K562 (cell line): ENCODE measurements at regions not wholly inside any gene's neighbourhood (a gene's known extent, or its start where the extent isn't known, plus 50 kb on each side); places are given as distances from the start of the nearest gene placed in this dataset.

Experiments
- ATF7 ChIP-seq: fragments of 450-650 bp; IDR thresholded peaks from 2 replicates; pipeline ENCODE4 v1.7.1; 2014; ENCODE audit warnings: mild to moderate bottlenecking, moderate library complexity
- BCL6 ChIP-seq: fragments of 250-450 bp; sonication (Bioruptor Pico); IDR thresholded peaks from 2 replicates; pipeline ENCODE4 v1.4.0; 2020
- EP400 ChIP-seq: fragments of 450-650 bp; IDR thresholded peaks from 2 replicates; pipeline ENCODE4 v1.6.1; 2017; ENCODE audit warnings: antibody characterized with exemption, mild to moderate bottlenecking, moderate library complexity
- GATAD2A ChIP-seq: fragments of 450-650 bp; IDR thresholded peaks from 2 replicates; pipeline ENCODE4 v1.6.1; 2017
- OTX1 ChIP-seq: fragments of 450-650 bp; formaldehyde crosslinking; IDR thresholded peaks from 2 replicates; pipeline ENCODE4 v1.4.0; 2022; ENCODE audit warnings: mild to moderate bottlenecking
- PHF20 ChIP-seq: fragments of 450-650 bp; IDR thresholded peaks from 2 replicates; pipeline ENCODE4 v1.6.1; 2018; ENCODE audit not compliant: partially characterized antibody
- PHF8 ChIP-seq: fragments of 200-600 bp; sonication (generic); IDR thresholded peaks from 2 replicates; pipeline ENCODE4 v1.6.1; 2012; ENCODE audit warnings: mixed run types, mild to moderate bottlenecking, inconsistent platforms, low read length, moderate library complexity, borderline replicate concordance
- SIRT6 ChIP-seq: IDR thresholded peaks from one replicate; pipeline ENCODE4 v1.6.1; 2012; ENCODE audit warnings: low read depth, mild to moderate bottlenecking, control low read depth, inconsistent platforms, low read length, moderate library complexity
- ZFX ChIP-seq: sonication (generic); formaldehyde crosslinking; IDR thresholded peaks from 2 replicates; pipeline ENCODE4 v1.8.0; 2022; ENCODE audit warnings: mild to moderate bottlenecking, missing genetic modification reagents, moderate library complexity
- ZNF212 ChIP-seq: fragments of 450-650 bp; formaldehyde crosslinking; IDR thresholded peaks from 2 replicates; pipeline ENCODE4 v1.4.0; 2020; ENCODE audit warnings: mild to moderate bottlenecking
- TF ChIP-seq, protein P1 (sequence below), 2 experiments: fragments of 450-650 bp; formaldehyde crosslinking in 1 of 2; IDR thresholded peaks; 2 replicates each; pipeline versions ENCODE4 v1.4.0 to v1.6.1; 2014 to 2020; ENCODE audit warnings: mild to moderate bottlenecking in 2 of 2, borderline replicate concordance in 1 of 2, low read depth in 1 of 2
- TF ChIP-seq, protein P2 (sequence below): sonication (generic); formaldehyde crosslinking; IDR thresholded peaks from 2 replicates; pipeline ENCODE4 v1.8.1; 2023; ENCODE audit warnings: mild to moderate bottlenecking, missing genetic modification reagents
- TF ChIP-seq, protein P3 (sequence below): IDR thresholded peaks from 3 replicates; pipeline ENCODE4 v1.6.1; 2011; ENCODE audit warnings: borderline replicate concordance, mild to moderate bottlenecking; ENCODE audit not compliant: insufficient read length, insufficient read depth
- TF ChIP-seq, protein P4 (sequence below): sonication (generic); formaldehyde crosslinking; IDR thresholded peaks from 2 replicates; pipeline ENCODE4 v1.8.0; 2022; ENCODE audit warnings: missing genetic modification reagents, mild to moderate bottlenecking, borderline replicate concordance

DNA sequence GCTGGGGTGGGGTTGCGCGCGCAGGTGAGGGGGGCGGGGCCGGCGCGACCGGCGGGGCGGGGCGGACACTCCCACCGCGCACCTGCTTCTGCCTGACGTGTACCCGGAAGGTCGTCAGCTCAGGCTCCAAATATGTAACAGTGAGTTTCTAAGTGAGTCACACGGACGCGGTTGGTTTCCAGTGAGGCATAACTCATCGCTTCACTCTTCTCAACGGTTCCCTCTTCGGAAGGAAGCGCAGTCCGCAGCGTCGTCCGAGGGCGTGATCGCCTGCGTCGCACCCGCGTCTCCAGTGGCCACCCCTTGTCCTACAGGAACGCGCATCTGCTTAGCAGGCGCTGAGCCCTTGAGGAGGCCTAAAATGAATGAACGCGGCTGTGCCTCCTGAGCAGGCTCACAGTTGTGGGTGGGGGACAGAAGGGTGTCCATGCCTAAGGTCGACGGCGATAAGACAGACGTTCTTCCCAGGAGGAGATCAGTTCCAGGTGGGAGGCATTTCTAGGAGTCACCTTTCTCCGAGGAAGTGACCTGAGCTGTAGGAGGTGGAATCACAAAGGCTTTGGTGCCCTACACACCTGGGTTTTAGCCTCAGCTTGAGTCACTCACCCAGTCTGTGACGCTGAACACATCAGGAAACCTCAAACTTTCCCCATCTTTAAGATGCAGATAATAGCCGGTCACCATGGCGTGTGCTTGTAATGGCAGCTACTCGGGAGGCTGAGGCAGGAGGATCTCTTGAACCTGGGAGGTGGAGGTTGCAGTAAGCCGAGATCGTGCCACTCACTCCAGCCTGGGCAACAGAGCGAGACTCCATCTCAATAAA is 50.9 kb upstream of the EZR start (continued):
- TF ChIP-seq, protein P1, sequence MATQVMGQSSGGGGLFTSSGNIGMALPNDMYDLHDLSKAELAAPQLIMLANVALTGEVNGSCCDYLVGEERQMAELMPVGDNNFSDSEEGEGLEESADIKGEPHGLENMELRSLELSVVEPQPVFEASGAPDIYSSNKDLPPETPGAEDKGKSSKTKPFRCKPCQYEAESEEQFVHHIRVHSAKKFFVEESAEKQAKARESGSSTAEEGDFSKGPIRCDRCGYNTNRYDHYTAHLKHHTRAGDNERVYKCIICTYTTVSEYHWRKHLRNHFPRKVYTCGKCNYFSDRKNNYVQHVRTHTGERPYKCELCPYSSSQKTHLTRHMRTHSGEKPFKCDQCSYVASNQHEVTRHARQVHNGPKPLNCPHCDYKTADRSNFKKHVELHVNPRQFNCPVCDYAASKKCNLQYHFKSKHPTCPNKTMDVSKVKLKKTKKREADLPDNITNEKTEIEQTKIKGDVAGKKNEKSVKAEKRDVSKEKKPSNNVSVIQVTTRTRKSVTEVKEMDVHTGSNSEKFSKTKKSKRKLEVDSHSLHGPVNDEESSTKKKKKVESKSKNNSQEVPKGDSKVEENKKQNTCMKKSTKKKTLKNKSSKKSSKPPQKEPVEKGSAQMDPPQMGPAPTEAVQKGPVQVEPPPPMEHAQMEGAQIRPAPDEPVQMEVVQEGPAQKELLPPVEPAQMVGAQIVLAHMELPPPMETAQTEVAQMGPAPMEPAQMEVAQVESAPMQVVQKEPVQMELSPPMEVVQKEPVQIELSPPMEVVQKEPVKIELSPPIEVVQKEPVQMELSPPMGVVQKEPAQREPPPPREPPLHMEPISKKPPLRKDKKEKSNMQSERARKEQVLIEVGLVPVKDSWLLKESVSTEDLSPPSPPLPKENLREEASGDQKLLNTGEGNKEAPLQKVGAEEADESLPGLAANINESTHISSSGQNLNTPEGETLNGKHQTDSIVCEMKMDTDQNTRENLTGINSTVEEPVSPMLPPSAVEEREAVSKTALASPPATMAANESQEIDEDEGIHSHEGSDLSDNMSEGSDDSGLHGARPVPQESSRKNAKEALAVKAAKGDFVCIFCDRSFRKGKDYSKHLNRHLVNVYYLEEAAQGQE (IDR thresholded peaks at IDR 0.05; ENCODE audit: borderline replicate concordance) = peak; percentile 75
- TF ChIP-seq, protein P1 (CRISPR knock-in tag; IDR thresholded peaks at IDR 0.05; ENCODE audit: low read depth) = no peak
- TF ChIP-seq, protein P2, sequence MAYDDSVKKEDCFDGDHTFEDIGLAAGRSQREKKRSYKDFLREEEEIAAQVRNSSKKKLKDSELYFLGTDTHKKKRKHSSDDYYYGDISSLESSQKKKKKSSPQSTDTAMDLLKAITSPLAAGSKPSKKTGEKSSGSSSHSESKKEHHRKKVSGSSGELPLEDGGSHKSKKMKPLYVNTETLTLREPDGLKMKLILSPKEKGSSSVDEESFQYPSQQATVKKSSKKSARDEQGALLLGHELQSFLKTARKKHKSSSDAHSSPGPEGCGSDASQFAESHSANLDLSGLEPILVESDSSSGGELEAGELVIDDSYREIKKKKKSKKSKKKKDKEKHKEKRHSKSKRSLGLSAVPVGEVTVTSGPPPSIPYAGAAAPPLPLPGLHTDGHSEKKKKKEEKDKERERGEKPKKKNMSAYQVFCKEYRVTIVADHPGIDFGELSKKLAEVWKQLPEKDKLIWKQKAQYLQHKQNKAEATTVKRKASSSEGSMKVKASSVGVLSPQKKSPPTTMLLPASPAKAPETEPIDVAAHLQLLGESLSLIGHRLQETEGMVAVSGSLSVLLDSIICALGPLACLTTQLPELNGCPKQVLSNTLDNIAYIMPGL = peak; percentile 85
- peak; percentile 44; the same call in 1 of the 2 replicates for TF ChIP-seq GATAD2A
- no peak for TF ChIP-seq ZNF212 (CRISPR knock-in tag)
- no peak for TF ChIP-seq SIRT6
- peak; percentile 92 for TF ChIP-seq ZFX
- TF ChIP-seq, protein P3, sequence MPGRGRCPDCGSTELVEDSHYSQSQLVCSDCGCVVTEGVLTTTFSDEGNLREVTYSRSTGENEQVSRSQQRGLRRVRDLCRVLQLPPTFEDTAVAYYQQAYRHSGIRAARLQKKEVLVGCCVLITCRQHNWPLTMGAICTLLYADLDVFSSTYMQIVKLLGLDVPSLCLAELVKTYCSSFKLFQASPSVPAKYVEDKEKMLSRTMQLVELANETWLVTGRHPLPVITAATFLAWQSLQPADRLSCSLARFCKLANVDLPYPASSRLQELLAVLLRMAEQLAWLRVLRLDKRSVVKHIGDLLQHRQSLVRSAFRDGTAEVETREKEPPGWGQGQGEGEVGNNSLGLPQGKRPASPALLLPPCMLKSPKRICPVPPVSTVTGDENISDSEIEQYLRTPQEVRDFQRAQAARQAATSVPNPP = no peak
- TF ChIP-seq, protein P4, sequence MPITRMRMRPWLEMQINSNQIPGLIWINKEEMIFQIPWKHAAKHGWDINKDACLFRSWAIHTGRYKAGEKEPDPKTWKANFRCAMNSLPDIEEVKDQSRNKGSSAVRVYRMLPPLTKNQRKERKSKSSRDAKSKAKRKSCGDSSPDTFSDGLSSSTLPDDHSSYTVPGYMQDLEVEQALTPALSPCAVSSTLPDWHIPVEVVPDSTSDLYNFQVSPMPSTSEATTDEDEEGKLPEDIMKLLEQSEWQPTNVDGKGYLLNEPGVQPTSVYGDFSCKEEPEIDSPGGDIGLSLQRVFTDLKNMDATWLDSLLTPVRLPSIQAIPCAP (CRISPR knock-in tag) = no peak
- TF ChIP-seq PHF8 = peak; percentile 75
- peak; percentile 93 for TF ChIP-seq ATF7
- TF ChIP-seq OTX1 (CRISPR knock-in tag) = peak; percentile 11; the same call in 1 of the 2 replicates
- TF ChIP-seq EP400 = peak; percentile 84
- no peak for TF ChIP-seq BCL6 (CRISPR knock-in tag)
- TF ChIP-seq PHF20 = peak; percentile 15
